ENCODE measurements at regions not wholly inside any gene's neighbourhood (a gene's known extent, or its start where the extent isn't known, plus 50 kb on each side); places are given as distances from the start of the nearest gene placed in this dataset.
"Not testable (repeated sequence)": the region's sequence is repeated elsewhere in the genome, so short reads cannot be mapped to it uniquely, and the experiment has no call there.

GRCh38 chr4:11663114-11663513, 234.4 kb upstream of the HS3ST1 start:
- DNase-seq, result no peak

- no peak for DNase-seq
Measured at GRCh38 chr4:11650801-11651596, 222.3 kb upstream of the HS3ST1 start.

- DNase-seq, result no peak
Measured at GRCh38 chr4:11647433-11647832, 218.7 kb upstream of the HS3ST1 start.

GRCh38 chr4:11643081-11643480, 214.4 kb upstream of the HS3ST1 start:
- DNase-seq, result not testable (repeated sequence)

- no peak for DNase-seq
Measured at GRCh38 chr4:11640584-11640983, 211.9 kb upstream of the HS3ST1 start.

- DNase-seq, result no peak
Measured at GRCh38 chr4:11636551-11636950, 207.9 kb upstream of the HS3ST1 start.

- DNase-seq, result no peak
Measured at GRCh38 chr4:11636031-11636430, 207.3 kb upstream of the HS3ST1 start.

GRCh38 chr4:11635342-11635741, 206.6 kb upstream of the HS3ST1 start:
- no peak for DNase-seq

GRCh38 chr4:11634283-11634682, 205.6 kb upstream of the HS3ST1 start:
- DNase-seq, result no peak

- DNase-seq, result no peak
Measured at GRCh38 chr4:11633430-11633829, 204.7 kb upstream of the HS3ST1 start.

GRCh38 chr4:11632483-11632882, 203.8 kb upstream of the HS3ST1 start:
- no peak for DNase-seq

GRCh38 chr4:11632025-11632424, 203.3 kb upstream of the HS3ST1 start:
- no peak for DNase-seq

GRCh38 chr4:11631416-11631815, 202.7 kb upstream of the HS3ST1 start:
- DNase-seq, result no peak

- no peak for DNase-seq
Measured at GRCh38 chr4:11628093-11628725, 199.5 kb upstream of the HS3ST1 start.

- no peak for DNase-seq
Measured at GRCh38 chr4:11626066-11626465, 197.4 kb upstream of the HS3ST1 start.

GRCh38 chr4:11625211-11625610, 196.5 kb upstream of the HS3ST1 start:
- DNase-seq, result no peak

- no peak for DNase-seq
Measured at GRCh38 chr4:11624370-11624769, 195.7 kb upstream of the HS3ST1 start.

- DNase-seq, result peak; percentile 10
Measured at GRCh38 chr4:11623726-11624037, 195.0 kb upstream of the HS3ST1 start.

- DNase-seq, result no peak
Measured at GRCh38 chr4:11622961-11623725, 194.4 kb upstream of the HS3ST1 start.

- no peak for DNase-seq
Measured at GRCh38 chr4:11620861-11621260, 192.2 kb upstream of the HS3ST1 start.

- DNase-seq, result no peak
Measured at GRCh38 chr4:11618666-11619282, 190.1 kb upstream of the HS3ST1 start.

GRCh38 chr4:11616856-11617255, 188.2 kb upstream of the HS3ST1 start:
- DNase-seq, result no peak

GRCh38 chr4:11615601-11616000, 186.9 kb upstream of the HS3ST1 start:
- no peak for DNase-seq

GRCh38 chr4:11614426-11614825, 185.7 kb upstream of the HS3ST1 start:
- no peak for DNase-seq
